ENCODE measurements at regions not wholly inside any gene's neighbourhood (a gene's known extent, or its start where the extent isn't known, plus 50 kb on each side); places are given as distances from the start of the nearest gene placed in this dataset.
"Not testable (repeated sequence)": the region's sequence is repeated elsewhere in the genome, so short reads cannot be mapped to it uniquely, and the experiment has no call there.

GRCh38 chr16:52117171-52117570, 429.8 kb downstream of the TOX3 start:
- no peak for TF ChIP-seq CTCF (IDR thresholded peaks at IDR 0.05; ENCODE audit: low read depth, low read length, missing control alignments)
- in situ Hi-C loops (cut with HindIII; ENCODE audit: low sequenced_read_pairs): no loop called here
- no peak overlapping the region for H3K4me3 ChIP-seq (ENCODE audit: low read depth, low read length)
- no peak for DNase-seq (ENCODE audit: low read depth)

- in situ Hi-C loops (cut with HindIII; ENCODE audit: low sequenced_read_pairs): no loop called here
- DNase-seq (ENCODE audit: low read depth): no peak
- TF ChIP-seq CTCF (IDR thresholded peaks at IDR 0.05; ENCODE audit: low read depth, low read length, missing control alignments): no peak
- no peak overlapping the region for H3K4me3 ChIP-seq (ENCODE audit: low read depth, low read length)
Observed at GRCh38 chr16:52114379-52114778, 432.6 kb downstream of the TOX3 start.

GRCh38 chr16:52113533-52114183, 433.3 kb downstream of the TOX3 start:
- no peak for TF ChIP-seq CTCF (IDR thresholded peaks at IDR 0.05; ENCODE audit: low read depth, low read length, missing control alignments)
- DNase-seq (ENCODE audit: low read depth): no peak
- H3K4me3 ChIP-seq (ENCODE audit: low read depth, low read length): no peak overlapping the region
- in situ Hi-C loops (cut with HindIII; ENCODE audit: low sequenced_read_pairs): no loop called here

GRCh38 chr16:52104993-52105392, 441.9 kb downstream of the TOX3 start:
- H3K4me3 ChIP-seq (ENCODE audit: low read depth, low read length); DNase-seq (ENCODE audit: low read depth); in situ Hi-C loops (cut with HindIII; ENCODE audit: low sequenced_read_pairs): not testable (repeated sequence)

GRCh38 chr16:52103791-52104190, 443.2 kb downstream of the TOX3 start:
- in situ Hi-C loops (cut with HindIII; ENCODE audit: low sequenced_read_pairs): no loop called here
- no peak for DNase-seq (ENCODE audit: low read depth)
- TF ChIP-seq CTCF (IDR thresholded peaks at IDR 0.05; ENCODE audit: low read depth, low read length, missing control alignments): no peak
- H3K4me3 ChIP-seq (ENCODE audit: low read depth, low read length): no peak overlapping the region

GRCh38 chr16:52101246-52101645, 445.7 kb downstream of the TOX3 start:
- H3K4me3 ChIP-seq (ENCODE audit: low read depth, low read length): no peak overlapping the region
- DNase-seq (ENCODE audit: low read depth): no peak
- in situ Hi-C loops (cut with HindIII; ENCODE audit: low sequenced_read_pairs): no loop called here
- TF ChIP-seq CTCF (IDR thresholded peaks at IDR 0.05; ENCODE audit: low read depth, low read length, missing control alignments): no peak

GRCh38 chr16:52099382-52099781, 447.6 kb downstream of the TOX3 start:
- no peak overlapping the region for H3K4me3 ChIP-seq (ENCODE audit: low read depth, low read length)
- no peak for TF ChIP-seq CTCF (IDR thresholded peaks at IDR 0.05; ENCODE audit: low read depth, low read length, missing control alignments)
- no peak for DNase-seq (ENCODE audit: low read depth)
- in situ Hi-C loops (cut with HindIII; ENCODE audit: low sequenced_read_pairs): loop anchor here (5.0 kb wide), 1 partner anchor 72 kb away; no protein-coding TSS in a partner anchor

Data from astrocyte of the cerebellum (primary cell).